Fibroblast of the aortic adventitia (primary cell): ENCODE measurements at regions not wholly inside any gene's neighbourhood (a gene's known extent, or its start where the extent isn't known, plus 50 kb on each side); places are given as distances from the start of the nearest gene placed in this dataset. TPM values are rescaled to one million over a fixed set of nuclear protein-coding genes. Genes with fewer than 3 reads are reported as not detected.

Experiments
- DNase-seq: peaks from one replicate; pipeline ENCODE4 v3.0.0-alpha.2; 2010; ENCODE audit warnings: low read depth
- H3K4me3 ChIP-seq: 2 replicates; pipeline ENCODE4 v1.5.1; 2011; ENCODE audit warnings: low read depth, mild to moderate bottlenecking, control low read depth, low read length, moderate library complexity
- small RNA-seq: library from RNA; depleted of rRNA; stranded (forward); fragments of <200 nt; gene quantifications from one replicate; pipeline ENCODE3, GENCODE V24; 2012
- TF ChIP-seq, protein P1 (sequence below): IDR thresholded peaks from 2 replicates; pipeline ENCODE4 v1.5.1; 2011; ENCODE audit warnings: mild to moderate bottlenecking, low read length, control low read depth, inconsistent platforms; ENCODE audit not compliant: insufficient read depth

DNA sequence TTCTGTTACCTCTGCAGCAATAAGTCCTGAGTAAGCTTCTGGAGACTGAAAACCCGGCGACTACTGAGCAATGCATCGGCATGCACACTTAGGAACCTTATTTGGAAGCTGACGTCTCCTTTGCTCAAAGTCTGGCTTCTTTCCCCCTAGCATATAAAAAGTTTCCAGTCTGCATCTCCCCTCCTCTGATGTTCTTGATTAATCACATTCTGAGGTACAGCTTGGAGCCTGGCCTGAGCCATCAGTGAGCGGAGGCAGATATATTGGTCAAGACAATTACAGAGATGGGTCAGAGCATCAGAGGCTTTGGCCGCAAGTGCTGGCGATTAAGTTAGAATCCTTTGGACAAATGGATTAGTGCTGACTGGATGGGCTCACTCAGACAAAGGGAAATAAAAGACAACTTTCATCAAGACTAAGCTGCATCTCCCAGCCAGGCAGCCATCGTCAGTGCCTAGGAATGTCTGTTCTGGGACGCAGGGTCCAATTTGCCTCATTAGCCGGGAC, 140.7 kb downstream of the MTX3 start:
- H3K4me3 ChIP-seq, result no peak overlapping the region
- TF ChIP-seq, protein P1, sequence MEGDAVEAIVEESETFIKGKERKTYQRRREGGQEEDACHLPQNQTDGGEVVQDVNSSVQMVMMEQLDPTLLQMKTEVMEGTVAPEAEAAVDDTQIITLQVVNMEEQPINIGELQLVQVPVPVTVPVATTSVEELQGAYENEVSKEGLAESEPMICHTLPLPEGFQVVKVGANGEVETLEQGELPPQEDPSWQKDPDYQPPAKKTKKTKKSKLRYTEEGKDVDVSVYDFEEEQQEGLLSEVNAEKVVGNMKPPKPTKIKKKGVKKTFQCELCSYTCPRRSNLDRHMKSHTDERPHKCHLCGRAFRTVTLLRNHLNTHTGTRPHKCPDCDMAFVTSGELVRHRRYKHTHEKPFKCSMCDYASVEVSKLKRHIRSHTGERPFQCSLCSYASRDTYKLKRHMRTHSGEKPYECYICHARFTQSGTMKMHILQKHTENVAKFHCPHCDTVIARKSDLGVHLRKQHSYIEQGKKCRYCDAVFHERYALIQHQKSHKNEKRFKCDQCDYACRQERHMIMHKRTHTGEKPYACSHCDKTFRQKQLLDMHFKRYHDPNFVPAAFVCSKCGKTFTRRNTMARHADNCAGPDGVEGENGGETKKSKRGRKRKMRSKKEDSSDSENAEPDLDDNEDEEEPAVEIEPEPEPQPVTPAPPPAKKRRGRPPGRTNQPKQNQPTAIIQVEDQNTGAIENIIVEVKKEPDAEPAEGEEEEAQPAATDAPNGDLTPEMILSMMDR, result no peak
- DNase-seq, result peak; percentile 65

DNA sequence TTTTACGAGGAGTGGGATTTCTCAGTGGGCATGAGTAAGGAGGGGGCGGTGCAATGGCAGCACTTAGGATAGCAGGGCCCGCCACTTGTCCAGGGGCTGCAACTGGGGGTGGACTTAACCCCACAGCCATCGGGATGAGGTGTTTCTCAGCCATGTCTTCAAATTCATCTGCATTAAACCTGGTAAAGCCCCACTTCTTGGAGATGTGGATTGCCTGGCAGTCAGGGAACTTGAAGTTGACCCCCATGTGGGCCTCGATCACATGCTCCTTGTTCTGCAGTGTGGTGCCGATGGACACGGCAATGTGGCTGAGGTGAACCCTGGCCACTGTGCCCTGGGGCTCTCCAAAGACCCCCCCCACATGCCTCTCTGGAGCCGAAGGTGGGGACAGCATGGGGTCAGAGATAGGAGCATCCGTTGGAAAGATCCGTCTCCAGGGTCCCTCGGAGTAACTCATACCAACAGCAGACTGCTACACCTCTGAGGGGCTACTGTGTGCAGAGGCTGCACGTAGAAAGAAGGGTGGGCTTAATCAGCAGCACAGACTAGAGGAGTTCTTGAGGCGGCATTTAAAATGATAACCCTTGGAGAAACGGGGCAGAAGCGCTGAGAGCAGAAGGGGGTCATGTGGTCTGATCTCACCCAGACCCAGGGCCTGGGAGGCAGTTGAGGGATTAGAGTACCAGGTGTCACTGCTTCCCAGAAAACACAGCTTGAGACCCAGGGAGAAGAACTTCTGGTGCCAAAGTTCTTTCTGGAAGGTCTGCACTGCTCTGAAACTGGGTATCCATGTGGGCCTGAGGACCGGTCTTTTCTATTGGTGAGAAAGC, 141.4 kb downstream of the MTX3 start:
- TF ChIP-seq, protein P1, result no peak
- no peak overlapping the region for H3K4me3 ChIP-seq
- no peak for DNase-seq

Small RNA genes in the stretch of these regions (small RNA-seq; reads per million reads assigned to genes)
- gene AC008496.1, result not detected
